WTC11 (cell line): ENCODE measurements at regions not wholly inside any gene's neighbourhood (a gene's known extent, or its start where the extent isn't known, plus 50 kb on each side); places are given as distances from the start of the nearest gene placed in this dataset.
A peak's percentile ranks its signal among the peaks of the same experiment; 100 is the strongest.

ENCODE experiments used
- ATAC-seq: fragments of 200-7000 bp; cut with Tn5 transposase; 2 replicates; pipeline ENCODE4 v1.10.0; 2021; ENCODE audit warnings: mild to moderate bottlenecking, moderate library complexity
- CTCF ChIA-PET: fragments of 300-600 bp; sonication (Branson Sonifier 250); formaldehyde crosslinking; loops from one replicate; lab custom pipeline; 2021; ENCODE audit warnings: antibody characterized with exemption; lab: Charles Lee
- POLR2A ChIA-PET: fragments of 350-600 bp; sonication (Branson Sonifier 250); formaldehyde crosslinking; loops from one replicate; lab custom pipeline; 2021; ENCODE audit warnings: antibody characterized with exemption; lab: Charles Lee
- DNase-seq: peaks from one replicate; pipeline ENCODE4 v3.0.0; 2021; ENCODE audit warnings: low spot score
- H3K27ac Mint-ChIP-seq: 2 replicates; pipeline ENCODE4 v1.8.0; 2021; ENCODE audit warnings: mixed read lengths
- H3K27me3 Mint-ChIP-seq: 2 replicates; pipeline ENCODE4 v1.8.0; 2021; ENCODE audit warnings: low read depth, mild to moderate bottlenecking, moderate library complexity, mixed read lengths
- H3K36me3 Mint-ChIP-seq: 2 replicates; pipeline ENCODE4 v1.8.0; 2021; ENCODE audit warnings: mixed read lengths
- H3K4me1 Mint-ChIP-seq: 2 replicates; pipeline ENCODE4 v1.8.0; 2022; ENCODE audit warnings: mixed read lengths
- H3K4me3 Mint-ChIP-seq: 2 replicates; pipeline ENCODE4 v1.8.0; 2021; ENCODE audit warnings: mild to moderate bottlenecking, moderate library complexity, mixed read lengths
- H3K9me3 Mint-ChIP-seq: 2 replicates; pipeline ENCODE4 v1.8.0; 2021; ENCODE audit warnings: mixed read lengths
- GABPB1 ChIP-seq: sonication (generic); formaldehyde crosslinking; IDR thresholded peaks from 2 replicates; pipeline ENCODE4 v1.8.1; 2023; ENCODE audit warnings: mild to moderate bottlenecking, missing genetic modification reagents
- MYBL2 ChIP-seq: sonication (generic); formaldehyde crosslinking; IDR thresholded peaks from 2 replicates; pipeline ENCODE4 v1.8.1; 2023; ENCODE audit warnings: mild to moderate bottlenecking, moderate library complexity, missing genetic modification reagents
- RELA ChIP-seq: sonication (generic); formaldehyde crosslinking; IDR thresholded peaks from 2 replicates; pipeline ENCODE4 v1.8.1; 2022; ENCODE audit warnings: missing genetic modification reagents, mild to moderate bottlenecking, borderline replicate concordance
- SMAD3 ChIP-seq: sonication (generic); formaldehyde crosslinking; IDR thresholded peaks from 2 replicates; pipeline ENCODE4 v1.8.0; 2022; ENCODE audit warnings: missing genetic modification reagents, mild to moderate bottlenecking, borderline replicate concordance
- ZNF138 ChIP-seq: sonication (generic); formaldehyde crosslinking; conservative IDR thresholded peaks from 2 replicates; pipeline ENCODE4 v1.8.1; 2022; ENCODE audit warnings: mild to moderate bottlenecking, moderate library complexity, missing genetic modification reagents
- ZNF219 ChIP-seq: sonication (generic); formaldehyde crosslinking; IDR thresholded peaks from 2 replicates; pipeline ENCODE4 v1.8.0; 2023; ENCODE audit warnings: missing genetic modification reagents, mild to moderate bottlenecking, borderline replicate concordance
- ZNF423 ChIP-seq: fragments of 250-450 bp; sonication (Bioruptor Pico); IDR thresholded peaks from 2 replicates; pipeline ENCODE4 v2.1.2; 2022; ENCODE audit warnings: mild to moderate bottlenecking, moderate library complexity
- ZNF671 ChIP-seq: fragments of 250-450 bp; sonication (Bioruptor Pico); IDR thresholded peaks from 2 replicates; pipeline ENCODE4 v1.8.0; 2021; ENCODE audit warnings: mild to moderate bottlenecking
- TF ChIP-seq, protein P1 (sequence below): fragments of 250-450 bp; sonication (Bioruptor Pico); conservative IDR thresholded peaks from 2 replicates; pipeline ENCODE4 v1.9.0; 2021; ENCODE audit warnings: mild to moderate bottlenecking
- TF ChIP-seq, protein P2 (sequence below): fragments of 200-600 bp; IDR thresholded peaks from 2 replicates; pipeline ENCODE4 v1.8.0; 2022; ENCODE audit warnings: antibody characterized with exemption
- TF ChIP-seq, protein P3 (sequence below): sonication (generic); formaldehyde crosslinking; IDR thresholded peaks from 2 replicates; pipeline ENCODE4 v1.8.1; 2023; ENCODE audit warnings: mild to moderate bottlenecking, missing genetic modification reagents
- TF ChIP-seq, protein P4 (sequence below): fragments of 250-450 bp; sonication (Bioruptor Pico); IDR thresholded peaks from 2 replicates; pipeline ENCODE4 v1.9.0; 2021; ENCODE audit warnings: moderate library complexity, mild to moderate bottlenecking, inconsistent platforms, borderline replicate concordance

DNA sequence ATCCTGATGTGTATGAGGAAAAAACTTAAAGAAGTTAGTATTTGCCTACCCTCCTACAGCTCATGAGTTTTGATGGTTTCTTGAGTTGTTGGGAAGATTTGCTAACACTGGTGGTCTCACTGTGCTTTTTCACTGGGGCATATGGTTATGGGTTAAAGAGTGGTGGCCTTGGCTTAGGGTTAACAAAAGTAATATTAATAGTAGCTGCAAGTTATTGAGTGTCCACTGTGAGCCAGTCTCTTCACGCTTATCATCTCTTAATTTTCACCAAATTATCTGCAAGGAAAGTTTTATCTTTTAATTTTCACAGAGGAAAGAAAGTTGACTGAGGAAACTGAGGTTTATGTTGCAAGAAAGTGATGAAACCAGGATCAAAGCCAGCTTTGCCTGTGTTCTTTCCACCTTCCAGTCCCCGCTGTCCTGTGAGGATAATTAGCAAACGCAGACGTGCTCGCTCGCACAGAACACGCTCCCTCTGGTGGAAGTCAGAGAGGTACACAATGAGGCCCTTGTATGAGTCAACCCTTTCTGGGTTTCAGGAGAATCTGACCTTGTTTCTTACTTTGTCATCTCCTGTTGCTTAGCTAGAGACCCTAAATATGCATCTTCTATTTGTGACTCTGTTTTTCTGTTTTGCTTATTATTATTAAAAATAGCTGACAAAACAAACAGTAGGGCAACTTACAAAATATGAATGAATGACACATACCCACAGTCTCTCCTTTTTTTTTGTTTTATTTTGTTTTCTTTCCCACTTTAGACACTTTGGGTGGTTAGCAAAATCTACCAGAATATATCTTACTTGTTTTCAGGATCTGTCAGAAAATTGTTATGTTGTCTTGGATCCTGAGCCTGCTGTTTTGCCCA, 94.3 kb downstream of the DDIT4L start:
- peak; percentile 65 for ATAC-seq
- ChIA-PET CTCF (interaction anchor here (0.7 to 2.0 kb wide), 11 partner anchors 8 to 218 kb away, joined by 3 to 24 read pairs (median 3); no protein-coding TSS in a partner anchor), POLR2A (no interaction called here)
- H3K9me3 Mint-ChIP-seq: no peaks in the 10 kb centered on the region
- H3K36me3 Mint-ChIP-seq: no peaks in the 10 kb centered on the region
- H3K4me3 Mint-ChIP-seq: no peak overlapping the region
- TF ChIP-seq ZNF671 (CRISPR knock-in tag): no peak
- no peak for TF ChIP-seq MYBL2 (CRISPR knock-in tag)
- TF ChIP-seq, protein P1, sequence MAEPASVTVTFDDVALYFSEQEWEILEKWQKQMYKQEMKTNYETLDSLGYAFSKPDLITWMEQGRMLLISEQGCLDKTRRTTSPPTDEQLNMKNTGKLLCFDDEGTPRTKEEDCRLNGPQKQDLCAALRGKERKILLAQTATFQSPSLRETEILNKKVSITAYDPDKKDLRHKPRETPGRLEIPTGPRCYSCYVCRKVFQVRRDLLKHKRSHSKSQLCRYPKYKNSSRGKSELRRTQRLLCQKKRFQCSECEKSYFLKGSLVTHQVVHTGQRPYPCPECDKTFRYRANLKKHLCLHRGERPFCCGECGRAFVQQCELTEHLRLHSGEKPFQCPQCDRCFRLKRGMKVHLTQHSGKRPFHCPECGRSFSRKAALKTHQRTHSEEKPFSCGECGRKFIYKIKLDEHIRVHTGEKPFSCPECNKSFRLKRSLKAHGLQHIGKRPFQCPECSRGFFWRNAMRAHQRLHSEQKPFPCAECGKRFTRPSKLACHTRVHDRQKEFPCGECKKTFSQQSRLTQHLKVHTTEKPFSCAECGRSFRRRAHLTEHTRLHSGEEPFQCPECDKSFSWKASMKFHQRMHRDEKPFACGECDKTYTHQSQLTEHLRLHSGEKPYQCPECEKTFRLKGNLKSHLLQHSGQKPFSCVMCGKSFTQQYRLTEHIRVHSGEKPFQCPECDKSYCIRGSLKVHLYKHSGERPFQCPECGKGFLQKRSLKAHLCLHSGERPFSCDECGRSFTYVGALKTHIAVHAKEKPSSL (CRISPR knock-in tag): no peak
- TF ChIP-seq SMAD3 (CRISPR knock-in tag): no peak
- 0 out of 2 replicates have a peak, but pooled peaks have one; percentile 35 for TF ChIP-seq GABPB1
- no peak for TF ChIP-seq RELA (CRISPR knock-in tag)
- DNase-seq: peak; percentile 55
- H3K27me3 Mint-ChIP-seq: no peaks in the 10 kb centered on the region; the same call in 1 of the 2 replicates
- peaks cover 55% of the 10 kb centered on the region for H3K4me1 Mint-ChIP-seq
- H3K27ac Mint-ChIP-seq: no peak overlapping the region

DNA sequence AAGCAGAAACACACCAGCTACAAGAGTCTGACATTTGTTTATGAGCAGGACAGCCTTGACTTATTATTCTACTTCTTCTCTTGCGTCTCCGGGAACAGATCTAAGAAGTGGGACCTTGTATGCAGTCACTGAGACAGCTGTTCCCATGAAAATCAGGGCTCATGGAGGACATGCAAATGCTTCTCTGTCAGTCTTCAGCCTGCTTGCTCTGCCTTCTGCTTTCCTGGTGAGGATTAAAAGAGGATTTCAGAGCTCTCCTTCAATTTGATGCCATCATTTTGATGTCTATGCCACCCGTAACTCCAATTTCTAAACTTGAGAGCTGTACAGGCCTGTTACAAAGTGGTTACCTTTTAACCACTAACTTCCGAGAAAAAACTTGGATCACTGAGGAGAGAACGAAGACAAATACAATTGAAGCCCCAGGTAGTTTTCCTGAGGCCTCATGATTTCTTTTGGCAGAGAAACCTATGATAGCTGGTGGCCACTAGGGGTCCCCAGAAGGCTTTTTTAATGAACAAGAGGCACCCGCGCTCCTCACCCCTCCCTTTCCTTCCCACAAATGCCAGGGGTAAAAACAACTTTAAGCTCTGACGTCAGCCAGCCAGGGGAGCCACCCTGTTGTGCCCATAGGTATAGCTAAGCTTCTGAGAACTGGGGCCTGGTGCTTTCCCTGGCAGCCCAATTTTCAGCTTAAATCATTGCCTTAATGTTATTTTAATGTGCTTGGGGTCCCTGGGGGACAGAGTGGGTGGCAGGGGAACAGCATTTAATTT, 97.0 kb downstream of the DDIT4L start:
- TF ChIP-seq ZNF423: peak; percentile 74
- TF ChIP-seq, protein P2, sequence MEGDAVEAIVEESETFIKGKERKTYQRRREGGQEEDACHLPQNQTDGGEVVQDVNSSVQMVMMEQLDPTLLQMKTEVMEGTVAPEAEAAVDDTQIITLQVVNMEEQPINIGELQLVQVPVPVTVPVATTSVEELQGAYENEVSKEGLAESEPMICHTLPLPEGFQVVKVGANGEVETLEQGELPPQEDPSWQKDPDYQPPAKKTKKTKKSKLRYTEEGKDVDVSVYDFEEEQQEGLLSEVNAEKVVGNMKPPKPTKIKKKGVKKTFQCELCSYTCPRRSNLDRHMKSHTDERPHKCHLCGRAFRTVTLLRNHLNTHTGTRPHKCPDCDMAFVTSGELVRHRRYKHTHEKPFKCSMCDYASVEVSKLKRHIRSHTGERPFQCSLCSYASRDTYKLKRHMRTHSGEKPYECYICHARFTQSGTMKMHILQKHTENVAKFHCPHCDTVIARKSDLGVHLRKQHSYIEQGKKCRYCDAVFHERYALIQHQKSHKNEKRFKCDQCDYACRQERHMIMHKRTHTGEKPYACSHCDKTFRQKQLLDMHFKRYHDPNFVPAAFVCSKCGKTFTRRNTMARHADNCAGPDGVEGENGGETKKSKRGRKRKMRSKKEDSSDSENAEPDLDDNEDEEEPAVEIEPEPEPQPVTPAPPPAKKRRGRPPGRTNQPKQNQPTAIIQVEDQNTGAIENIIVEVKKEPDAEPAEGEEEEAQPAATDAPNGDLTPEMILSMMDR: peak; percentile 66; the same call in 1 of the 2 replicates
- TF ChIP-seq, protein P3, sequence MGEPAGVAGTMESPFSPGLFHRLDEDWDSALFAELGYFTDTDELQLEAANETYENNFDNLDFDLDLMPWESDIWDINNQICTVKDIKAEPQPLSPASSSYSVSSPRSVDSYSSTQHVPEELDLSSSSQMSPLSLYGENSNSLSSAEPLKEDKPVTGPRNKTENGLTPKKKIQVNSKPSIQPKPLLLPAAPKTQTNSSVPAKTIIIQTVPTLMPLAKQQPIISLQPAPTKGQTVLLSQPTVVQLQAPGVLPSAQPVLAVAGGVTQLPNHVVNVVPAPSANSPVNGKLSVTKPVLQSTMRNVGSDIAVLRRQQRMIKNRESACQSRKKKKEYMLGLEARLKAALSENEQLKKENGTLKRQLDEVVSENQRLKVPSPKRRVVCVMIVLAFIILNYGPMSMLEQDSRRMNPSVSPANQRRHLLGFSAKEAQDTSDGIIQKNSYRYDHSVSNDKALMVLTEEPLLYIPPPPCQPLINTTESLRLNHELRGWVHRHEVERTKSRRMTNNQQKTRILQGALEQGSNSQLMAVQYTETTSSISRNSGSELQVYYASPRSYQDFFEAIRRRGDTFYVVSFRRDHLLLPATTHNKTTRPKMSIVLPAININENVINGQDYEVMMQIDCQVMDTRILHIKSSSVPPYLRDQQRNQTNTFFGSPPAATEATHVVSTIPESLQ (CRISPR knock-in tag): no peak
- TF ChIP-seq, all 79 proteins: peak for 2
- POLR2A ChIA-PET: no interaction called here
- Mint-ChIP-seq H3K27ac (peak overlapping the region; percentile 96), H3K4me3 (no peak overlapping the region), H3K4me1 (peaks cover 49% of the 10 kb centered on the region), H3K27me3 (no peaks in the 10 kb centered on the region), H3K9me3 (no peaks in the 10 kb centered on the region), H3K36me3 (no peaks in the 10 kb centered on the region)
- ATAC-seq: peak; percentile 96
- CTCF ChIA-PET: interaction anchor here (0.5 to 3.2 kb wide), 39 partner anchors 8 to 465 kb away, joined by 3 to 42 read pairs (median 3); partner anchors contain the start of genes DNAJB14 and LAMTOR3
- peak; percentile 80 for DNase-seq

DNA sequence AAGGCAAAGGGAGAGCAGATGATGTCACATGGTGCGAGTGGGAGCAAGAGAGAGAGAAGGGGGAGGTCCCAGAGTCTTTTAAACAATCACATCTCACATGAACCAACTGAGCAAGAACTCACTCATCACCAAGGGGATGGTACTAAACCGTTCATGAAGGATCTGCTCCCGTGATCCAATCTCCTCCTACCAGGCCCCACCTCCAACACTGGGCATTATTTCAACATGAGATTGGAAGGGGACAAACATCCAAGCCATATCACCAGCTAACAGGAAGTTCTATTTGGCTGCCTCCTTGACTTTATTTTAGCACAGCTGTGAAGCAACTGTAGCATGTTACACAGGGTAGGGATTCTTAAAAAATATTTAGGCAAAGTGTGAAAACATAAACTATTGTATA, 102.5 kb downstream of the DDIT4L start:
- Mint-ChIP-seq H3K27ac (no peak overlapping the region), H3K36me3 (peaks cover 5% of the 10 kb centered on the region; the same call in 1 of the 2 replicates), H3K27me3 (no peaks in the 10 kb centered on the region; the same call in 1 of the 2 replicates), H3K4me1 (peaks cover 24% of the 10 kb centered on the region), H3K9me3 (peaks cover 30% of the 10 kb centered on the region), H3K4me3 (no peak overlapping the region)
- ChIA-PET POLR2A (no interaction called here), CTCF (interaction anchor here (1.0 kb wide), 1 partner anchor 8 kb away, joined by 3 read pairs; no protein-coding TSS in a partner anchor)
- DNase-seq: no peak
- no peak for ATAC-seq
- TF ChIP-seq ZNF219 (CRISPR knock-in tag) (no peak), ZNF138 (no peak)
- TF ChIP-seq, protein P4, sequence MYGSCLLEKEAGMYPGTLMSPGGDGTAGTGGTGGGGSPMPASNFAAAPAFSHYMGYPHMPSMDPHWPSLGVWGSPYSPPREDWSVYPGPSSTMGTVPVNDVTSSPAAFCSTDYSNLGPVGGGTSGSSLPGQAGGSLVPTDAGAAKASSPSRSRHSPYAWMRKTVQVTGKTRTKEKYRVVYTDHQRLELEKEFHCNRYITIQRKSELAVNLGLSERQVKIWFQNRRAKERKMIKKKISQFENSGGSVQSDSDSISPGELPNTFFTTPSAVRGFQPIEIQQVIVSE (CRISPR knock-in tag): no peak
